ENCODE measurements at regions not wholly inside any gene's neighbourhood (a gene's known extent, or its start where the extent isn't known, plus 50 kb on each side); places are given as distances from the start of the nearest gene placed in this dataset.

GRCh38 chr6:1230689-1231605, 81.0 kb upstream of the FOXQ1 start:
- Histone ChIP-seq H3K27me3 (ENCODE audit: control insufficient read depth, insufficient read depth, low read length) (peaks cover 7% of the 10 kb centered on the region), H3K4me3 (ENCODE audit: low read length) (no peak overlapping the region), H3K27ac (ENCODE audit: low read length) (no peak overlapping the region), H3K36me3 (ENCODE audit: control insufficient read depth, insufficient read depth, low read length) (no peaks in the 10 kb centered on the region), H3K9me3 (replicated peaks; ENCODE audit: control insufficient read depth, low read depth, low read length) (no peaks in the 10 kb centered on the region), H3K4me1 (ENCODE audit: control insufficient read depth, insufficient read depth, low read length) (peaks cover 5% of the 10 kb centered on the region)
- no peak for DNase-seq
- WGBS (ENCODE audit: insufficient coverage), result 80% methylated on average over 4 of the region's 8 CpGs

- DNase-seq, result no peak
- no peak overlapping the region for H3K27ac ChIP-seq (ENCODE audit: low read length)
- WGBS (ENCODE audit: insufficient coverage), result no CpG with 5 or more reads among the region's 6 CpGs
- H3K4me3 ChIP-seq (ENCODE audit: low read length), result no peak overlapping the region
- H3K27me3 ChIP-seq (ENCODE audit: control insufficient read depth, insufficient read depth, low read length), result peaks cover 7% of the 10 kb centered on the region
- peaks cover 5% of the 10 kb centered on the region for H3K4me1 ChIP-seq (ENCODE audit: control insufficient read depth, insufficient read depth, low read length)
- no peaks in the 10 kb centered on the region for H3K9me3 ChIP-seq (replicated peaks; ENCODE audit: control insufficient read depth, low read depth, low read length)
- no peaks in the 10 kb centered on the region for H3K36me3 ChIP-seq (ENCODE audit: control insufficient read depth, insufficient read depth, low read length)
Measured at GRCh38 chr6:1230281-1230680, 81.6 kb upstream of the FOXQ1 start.

DNA sequence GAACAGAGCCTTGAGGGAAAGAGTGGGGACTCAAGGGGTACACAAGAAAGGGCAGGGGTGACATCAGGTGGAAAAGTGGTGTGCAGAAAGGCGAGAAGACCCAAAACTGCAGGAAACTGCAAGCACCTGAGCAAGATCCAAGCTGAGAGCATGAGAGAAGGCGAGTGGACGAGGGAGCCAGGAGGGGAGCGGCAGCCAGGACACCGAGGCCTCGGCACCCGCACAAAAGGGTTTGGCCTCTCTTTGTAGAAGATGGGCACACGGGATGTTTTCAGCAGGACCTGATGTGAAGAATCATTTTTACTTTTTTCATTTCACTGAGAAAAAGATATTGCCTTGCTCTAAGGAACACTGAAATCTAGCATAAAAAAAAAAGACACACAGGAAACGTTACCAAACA, 82.1 kb upstream of the FOXQ1 start:
- peaks cover 5% of the 10 kb centered on the region for H3K4me1 ChIP-seq (ENCODE audit: control insufficient read depth, insufficient read depth, low read length)
- no peaks in the 10 kb centered on the region for H3K9me3 ChIP-seq (replicated peaks; ENCODE audit: control insufficient read depth, low read depth, low read length)
- no peak overlapping the region for H3K4me3 ChIP-seq (ENCODE audit: low read length)
- H3K27ac ChIP-seq (ENCODE audit: low read length), result no peak overlapping the region
- H3K36me3 ChIP-seq (ENCODE audit: control insufficient read depth, insufficient read depth, low read length), result no peaks in the 10 kb centered on the region
- no peak for DNase-seq
- H3K27me3 ChIP-seq (ENCODE audit: control insufficient read depth, insufficient read depth, low read length), result peaks cover 7% of the 10 kb centered on the region
- 87% methylated on average over 4 of the region's 9 CpGs for WGBS (ENCODE audit: insufficient coverage)

DNA sequence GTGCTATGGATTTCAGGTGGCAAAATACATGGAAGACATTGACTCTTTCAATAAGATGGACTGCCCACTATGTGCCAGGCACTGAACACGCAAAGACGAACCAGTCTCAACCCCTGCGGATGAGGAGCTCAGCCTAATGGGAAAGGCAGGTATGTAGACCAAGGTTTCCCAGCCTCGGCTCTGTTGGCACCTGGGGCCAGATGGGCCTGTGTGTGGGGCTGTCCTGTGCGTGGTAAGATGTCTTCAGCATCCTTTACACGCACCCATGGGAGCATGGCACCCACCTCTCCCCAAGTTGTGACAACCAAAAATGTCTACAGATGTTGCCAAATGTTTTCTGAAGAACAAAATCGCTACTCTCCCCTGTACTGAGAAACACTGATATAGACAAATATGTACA, 82.6 kb upstream of the FOXQ1 start:
- Histone ChIP-seq H3K27me3 (ENCODE audit: control insufficient read depth, insufficient read depth, low read length) (peaks cover 7% of the 10 kb centered on the region), H3K27ac (ENCODE audit: low read length) (no peak overlapping the region), H3K9me3 (replicated peaks; ENCODE audit: control insufficient read depth, low read depth, low read length) (no peaks in the 10 kb centered on the region), H3K4me1 (ENCODE audit: control insufficient read depth, insufficient read depth, low read length) (peaks cover 5% of the 10 kb centered on the region), H3K4me3 (ENCODE audit: low read length) (no peak overlapping the region), H3K36me3 (ENCODE audit: control insufficient read depth, insufficient read depth, low read length) (no peaks in the 10 kb centered on the region)
- DNase-seq, result no peak
- 98% methylated on average over 4 of the region's 7 CpGs for WGBS (ENCODE audit: insufficient coverage)

- 96% methylated on average over 4 of the region's 9 CpGs for WGBS (ENCODE audit: insufficient coverage)
- Histone ChIP-seq H3K27ac (ENCODE audit: low read length) (no peak overlapping the region), H3K4me1 (ENCODE audit: control insufficient read depth, insufficient read depth, low read length) (peaks cover 5% of the 10 kb centered on the region), H3K27me3 (ENCODE audit: control insufficient read depth, insufficient read depth, low read length) (peaks cover 4% of the 10 kb centered on the region), H3K4me3 (ENCODE audit: low read length) (no peak overlapping the region), H3K9me3 (replicated peaks; ENCODE audit: control insufficient read depth, low read depth, low read length) (no peaks in the 10 kb centered on the region), H3K36me3 (ENCODE audit: control insufficient read depth, insufficient read depth, low read length) (no peaks in the 10 kb centered on the region)
- no peak for DNase-seq
Measured at GRCh38 chr6:1228754-1229191, 83.1 kb upstream of the FOXQ1 start.

- Histone ChIP-seq H3K27me3 (ENCODE audit: control insufficient read depth, insufficient read depth, low read length) (peaks cover 3% of the 10 kb centered on the region), H3K27ac (ENCODE audit: low read length) (no peak overlapping the region), H3K4me3 (ENCODE audit: low read length) (no peak overlapping the region), H3K4me1 (ENCODE audit: control insufficient read depth, insufficient read depth, low read length) (peaks cover 5% of the 10 kb centered on the region), H3K9me3 (replicated peaks; ENCODE audit: control insufficient read depth, low read depth, low read length) (no peaks in the 10 kb centered on the region), H3K36me3 (ENCODE audit: control insufficient read depth, insufficient read depth, low read length) (no peaks in the 10 kb centered on the region)
- 78% methylated on average over 12 of the region's 16 CpGs for WGBS (ENCODE audit: insufficient coverage)
- DNase-seq, result no peak
Measured at GRCh38 chr6:1227935-1228753, 83.8 kb upstream of the FOXQ1 start.

DNA sequence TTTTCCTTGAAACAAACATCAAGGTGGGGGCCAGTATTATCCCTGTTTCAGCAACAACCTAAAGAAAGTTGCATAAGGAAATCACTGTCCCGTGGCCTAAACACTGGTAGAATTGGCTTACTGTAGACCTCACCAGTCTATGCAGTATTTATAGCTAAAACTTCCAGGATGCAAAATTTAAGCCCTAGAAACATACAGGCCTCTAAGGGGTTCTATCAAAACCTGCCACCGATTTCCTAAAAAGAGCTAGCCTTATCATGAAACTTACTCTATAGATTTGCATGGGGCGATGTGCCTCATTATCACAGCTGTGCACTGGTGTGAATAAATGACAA, 84.3 kb upstream of the FOXQ1 start:
- Histone ChIP-seq H3K4me1 (ENCODE audit: control insufficient read depth, insufficient read depth, low read length) (peaks cover 5% of the 10 kb centered on the region), H3K27ac (ENCODE audit: low read length) (no peak overlapping the region), H3K27me3 (ENCODE audit: control insufficient read depth, insufficient read depth, low read length) (peaks cover 3% of the 10 kb centered on the region), H3K4me3 (ENCODE audit: low read length) (no peak overlapping the region), H3K9me3 (replicated peaks; ENCODE audit: control insufficient read depth, low read depth, low read length) (no peaks in the 10 kb centered on the region), H3K36me3 (ENCODE audit: control insufficient read depth, insufficient read depth, low read length) (no peaks in the 10 kb centered on the region)
- 78% methylated on average over 3 of the region's 3 CpGs for WGBS (ENCODE audit: insufficient coverage)
- no peak for DNase-seq

GRCh38 chr6:1226277-1227099, 85.4 kb upstream of the FOXQ1 start:
- no peak overlapping the region for H3K4me3 ChIP-seq (ENCODE audit: low read length)
- no peak overlapping the region for H3K27ac ChIP-seq (ENCODE audit: low read length)
- DNase-seq, result peak; percentile 54
- H3K36me3 ChIP-seq (ENCODE audit: control insufficient read depth, insufficient read depth, low read length), result no peaks in the 10 kb centered on the region
- no peaks in the 10 kb centered on the region for H3K9me3 ChIP-seq (replicated peaks; ENCODE audit: control insufficient read depth, low read depth, low read length)
- WGBS (ENCODE audit: insufficient coverage), result 35% methylated on average over 16 of the region's 18 CpGs
- H3K4me1 ChIP-seq (ENCODE audit: control insufficient read depth, insufficient read depth, low read length), result peaks cover 5% of the 10 kb centered on the region
- H3K27me3 ChIP-seq (ENCODE audit: control insufficient read depth, insufficient read depth, low read length), result peaks cover 3% of the 10 kb centered on the region

DNA sequence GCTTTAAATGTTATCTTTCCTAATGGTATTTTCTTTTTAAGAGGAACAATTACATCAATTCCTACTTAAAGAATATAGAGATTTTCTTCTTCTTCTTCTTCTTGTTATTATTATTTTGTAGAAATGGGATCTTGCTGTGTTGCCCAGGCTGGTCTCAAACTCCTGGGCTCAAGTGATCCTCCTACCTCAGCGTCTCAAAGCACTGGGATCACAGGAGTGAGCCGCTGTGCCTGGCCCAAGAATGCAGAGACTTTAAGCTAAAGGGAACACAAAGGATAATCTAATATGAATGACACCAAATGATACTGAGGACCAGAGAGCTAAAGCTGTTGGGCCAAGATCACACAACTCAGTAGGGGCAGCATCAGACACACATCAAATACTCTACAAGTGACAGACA, 87.4 kb upstream of the FOXQ1 start:
- WGBS (ENCODE audit: insufficient coverage), result no CpG with 5 or more reads among the region's 2 CpGs
- Histone ChIP-seq H3K4me1 (ENCODE audit: control insufficient read depth, insufficient read depth, low read length) (peaks cover 5% of the 10 kb centered on the region), H3K9me3 (replicated peaks; ENCODE audit: control insufficient read depth, low read depth, low read length) (no peaks in the 10 kb centered on the region), H3K4me3 (ENCODE audit: low read length) (no peak overlapping the region), H3K27ac (ENCODE audit: low read length) (no peak overlapping the region), H3K36me3 (ENCODE audit: control insufficient read depth, insufficient read depth, low read length) (no peaks in the 10 kb centered on the region), H3K27me3 (ENCODE audit: control insufficient read depth, insufficient read depth, low read length) (no peaks in the 10 kb centered on the region)
- DNase-seq, result no peak
